B cell (primary cell): ENCODE measurements at regions not wholly inside any gene's neighbourhood (a gene's known extent, or its start where the extent isn't known, plus 50 kb on each side); places are given as distances from the start of the nearest gene placed in this dataset.

Experiments
- CTCF ChIP-seq: fragments of 200-600 bp; IDR thresholded peaks from one replicate; pipeline ENCODE4 v1.8.0; 2022; ENCODE audit warnings: antibody characterized with exemption, mild to moderate bottlenecking
- EZH2 ChIP-seq: IDR thresholded peaks from 2 replicates; pipeline ENCODE4 v1.6.1; 2012; ENCODE audit warnings: borderline replicate concordance, low read depth, mild to moderate bottlenecking, moderate library complexity, low read length; ENCODE audit not compliant: insufficient read depth, poor library complexity, severe bottlenecking

GRCh38 chr9:134995792-134996120 lies 78.0 kb upstream of the FCN1 start:
- TF ChIP-seq CTCF (no peak), EZH2 (no peak)
